HUES6 (cell line): ENCODE measurements at regions not wholly inside any gene's neighbourhood (a gene's known extent, or its start where the extent isn't known, plus 50 kb on each side); places are given as distances from the start of the nearest gene placed in this dataset.

Experiments
- H3K27ac ChIP-seq: 2 replicates; pipeline ENCODE4 v1.7.0; 2013; ENCODE audit warnings: low read depth, mild to moderate bottlenecking, low read length, inconsistent platforms
- H3K27me3 ChIP-seq: 2 replicates; pipeline ENCODE4 v1.6.1; 2013; ENCODE audit warnings: low read length; ENCODE audit not compliant: control insufficient read depth, insufficient read depth
- H3K36me3 ChIP-seq: 2 replicates; pipeline ENCODE4 v1.6.1; 2013; ENCODE audit warnings: low read length; ENCODE audit not compliant: control insufficient read depth, insufficient read depth
- H3K4me1 ChIP-seq: 2 replicates; pipeline ENCODE4 v1.6.1; 2013; ENCODE audit warnings: low read length; ENCODE audit not compliant: control insufficient read depth, insufficient read depth
- H3K4me3 ChIP-seq: 2 replicates; pipeline ENCODE4 v1.5.1; 2013; ENCODE audit warnings: low read depth, low read length
- H3K9ac ChIP-seq: one replicate; pipeline ENCODE4 v1.6.1; 2013; ENCODE audit warnings: mild to moderate bottlenecking, low read length
- H3K9me3 ChIP-seq: 2 replicates; pipeline ENCODE4 v1.6.1; 2013; ENCODE audit warnings: low read depth, low read length; ENCODE audit not compliant: control insufficient read depth, insufficient read depth

- H3K9ac ChIP-seq, result no peak overlapping the region
- H3K4me1 ChIP-seq, result no peaks in the 10 kb centered on the region
- H3K36me3 ChIP-seq, result no peaks in the 10 kb centered on the region
- no peak overlapping the region for H3K4me3 ChIP-seq
- H3K9me3 ChIP-seq, result no peaks in the 10 kb centered on the region
- no peaks in the 10 kb centered on the region for H3K27me3 ChIP-seq
- H3K27ac ChIP-seq, result no peak overlapping the region
These were observed 720.7 kb upstream of the FAM174A start for GRCh38 chr5:99814321-99815063.

DNA sequence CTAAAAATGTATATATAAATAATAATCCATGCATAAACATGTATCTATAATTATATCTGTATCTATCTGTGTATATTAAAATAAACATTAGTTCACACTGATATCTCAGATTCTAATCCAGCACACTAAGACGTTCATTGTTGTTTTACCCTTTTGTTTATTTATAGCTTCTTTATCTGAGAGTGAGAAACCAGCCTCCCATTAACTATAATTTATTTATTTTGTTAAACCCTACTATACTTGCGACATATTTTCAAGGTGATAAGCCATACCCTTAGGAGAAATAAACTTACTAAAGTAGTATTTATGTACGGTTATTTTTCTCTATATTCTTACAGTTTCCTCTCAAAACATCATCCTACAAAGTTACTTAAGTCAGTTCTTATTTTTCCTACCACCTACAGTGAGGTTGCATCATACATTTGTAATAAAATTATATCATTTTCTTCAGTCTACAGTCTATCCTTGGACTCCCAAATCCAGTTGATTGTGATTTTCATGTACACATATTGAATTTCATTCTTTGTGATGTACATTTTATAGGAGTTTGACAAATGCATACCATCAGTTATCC is 726.4 kb upstream of the FAM174A start:
- H3K4me3 ChIP-seq, result no peak overlapping the region
- no peaks in the 10 kb centered on the region for H3K4me1 ChIP-seq
- H3K27ac ChIP-seq, result no peak overlapping the region
- no peak overlapping the region for H3K9ac ChIP-seq
- H3K9me3 ChIP-seq, result no peaks in the 10 kb centered on the region
- no peaks in the 10 kb centered on the region for H3K36me3 ChIP-seq
- H3K27me3 ChIP-seq, result no peaks in the 10 kb centered on the region

- Histone ChIP-seq H3K4me1 (no peaks in the 10 kb centered on the region), H3K36me3 (no peaks in the 10 kb centered on the region), H3K27ac (no peak overlapping the region), H3K9ac (no peak overlapping the region), H3K9me3 (no peaks in the 10 kb centered on the region), H3K27me3 (no peaks in the 10 kb centered on the region), H3K4me3 (no peak overlapping the region)
These were observed 727.8 kb upstream of the FAM174A start for GRCh38 chr5:99807346-99807745.

DNA sequence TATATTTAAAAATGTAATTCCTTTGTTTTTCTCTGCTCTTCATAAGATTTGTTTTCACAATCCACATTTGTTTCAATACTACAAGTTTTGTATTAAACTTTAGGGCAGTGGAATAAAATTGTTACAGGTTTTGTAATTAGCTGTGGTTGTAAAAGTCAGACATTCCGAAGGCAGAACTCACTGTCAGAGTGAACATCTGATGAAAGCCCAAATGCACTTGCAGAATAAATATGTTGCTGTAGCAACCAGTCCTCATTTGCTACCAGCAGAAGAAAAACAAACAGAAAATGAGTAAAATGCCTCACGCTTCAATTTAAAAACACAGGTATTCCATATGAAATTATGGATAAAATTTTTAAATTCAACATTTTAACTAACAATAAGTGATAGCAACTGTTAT is 740.1 kb upstream of the FAM174A start:
- no peaks in the 10 kb centered on the region for H3K9me3 ChIP-seq
- H3K27ac ChIP-seq, result no peak overlapping the region
- H3K9ac ChIP-seq, result no peak overlapping the region
- no peaks in the 10 kb centered on the region for H3K4me1 ChIP-seq
- no peaks in the 10 kb centered on the region for H3K36me3 ChIP-seq
- H3K4me3 ChIP-seq, result no peak overlapping the region
- no peaks in the 10 kb centered on the region for H3K27me3 ChIP-seq

GRCh38 chr5:99788482-99788881 is 746.7 kb upstream of the FAM174A start:
- no peaks in the 10 kb centered on the region for H3K36me3 ChIP-seq
- H3K4me3 ChIP-seq, result no peak overlapping the region
- no peak overlapping the region for H3K27ac ChIP-seq
- H3K9ac ChIP-seq, result no peak overlapping the region
- H3K27me3 ChIP-seq, result no peaks in the 10 kb centered on the region
- H3K4me1 ChIP-seq, result no peaks in the 10 kb centered on the region
- no peaks in the 10 kb centered on the region for H3K9me3 ChIP-seq

GRCh38 chr5:99775189-99775588 is 760.0 kb upstream of the FAM174A start:
- Histone ChIP-seq H3K36me3 (no peaks in the 10 kb centered on the region), H3K27ac (no peak overlapping the region), H3K27me3 (no peaks in the 10 kb centered on the region), H3K9ac (no peak overlapping the region), H3K9me3 (no peaks in the 10 kb centered on the region), H3K4me3 (no peak overlapping the region), H3K4me1 (no peaks in the 10 kb centered on the region)

- Histone ChIP-seq H3K4me3 (no peak overlapping the region), H3K9me3 (no peaks in the 10 kb centered on the region), H3K9ac (no peak overlapping the region), H3K36me3 (no peaks in the 10 kb centered on the region), H3K27ac (no peak overlapping the region), H3K4me1 (no peaks in the 10 kb centered on the region), H3K27me3 (no peaks in the 10 kb centered on the region)
These were observed 761.9 kb upstream of the FAM174A start for GRCh38 chr5:99773290-99773689.

GRCh38 chr5:99771296-99771695 is 763.9 kb upstream of the FAM174A start:
- no peaks in the 10 kb centered on the region for H3K27me3 ChIP-seq
- H3K36me3 ChIP-seq, result no peaks in the 10 kb centered on the region
- no peak overlapping the region for H3K9ac ChIP-seq
- H3K4me1 ChIP-seq, result no peaks in the 10 kb centered on the region
- no peak overlapping the region for H3K4me3 ChIP-seq
- no peaks in the 10 kb centered on the region for H3K9me3 ChIP-seq
- H3K27ac ChIP-seq, result no peak overlapping the region

DNA sequence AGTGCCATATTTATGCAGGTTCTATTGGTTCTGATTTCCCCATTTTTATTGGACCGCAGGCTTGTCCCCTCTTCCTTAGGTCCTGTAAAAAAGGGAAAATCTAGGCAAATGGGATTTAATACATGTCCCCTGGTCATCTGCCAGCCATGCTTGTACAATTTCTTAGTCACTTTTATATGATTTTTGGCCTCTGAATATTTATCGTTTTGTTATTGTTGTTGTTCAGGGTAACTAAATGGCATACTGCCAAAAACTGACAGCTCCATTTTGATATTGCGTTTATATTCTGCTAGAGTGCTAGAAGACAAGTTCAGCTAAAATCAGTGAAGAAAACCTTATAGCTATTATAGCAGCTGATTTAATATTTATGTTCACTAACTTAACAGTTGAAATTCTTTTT is 770.2 kb upstream of the FAM174A start:
- Histone ChIP-seq H3K4me3 (no peak overlapping the region), H3K4me1 (peaks cover 10% of the 10 kb centered on the region), H3K27ac (no peak overlapping the region), H3K36me3 (no peaks in the 10 kb centered on the region), H3K27me3 (no peaks in the 10 kb centered on the region), H3K9me3 (no peaks in the 10 kb centered on the region), H3K9ac (no peak overlapping the region)

GRCh38 chr5:99763021-99763774 is 772.0 kb upstream of the FAM174A start:
- Histone ChIP-seq H3K27ac (peak overlapping the region; percentile 45; the same call in 1 of the 2 replicates), H3K9ac (peak overlapping the region; percentile 46), H3K9me3 (no peaks in the 10 kb centered on the region), H3K4me1 (peaks cover 10% of the 10 kb centered on the region), H3K27me3 (no peaks in the 10 kb centered on the region), H3K4me3 (peak overlapping the region; percentile 9; the same call in 1 of the 2 replicates), H3K36me3 (no peaks in the 10 kb centered on the region)

DNA sequence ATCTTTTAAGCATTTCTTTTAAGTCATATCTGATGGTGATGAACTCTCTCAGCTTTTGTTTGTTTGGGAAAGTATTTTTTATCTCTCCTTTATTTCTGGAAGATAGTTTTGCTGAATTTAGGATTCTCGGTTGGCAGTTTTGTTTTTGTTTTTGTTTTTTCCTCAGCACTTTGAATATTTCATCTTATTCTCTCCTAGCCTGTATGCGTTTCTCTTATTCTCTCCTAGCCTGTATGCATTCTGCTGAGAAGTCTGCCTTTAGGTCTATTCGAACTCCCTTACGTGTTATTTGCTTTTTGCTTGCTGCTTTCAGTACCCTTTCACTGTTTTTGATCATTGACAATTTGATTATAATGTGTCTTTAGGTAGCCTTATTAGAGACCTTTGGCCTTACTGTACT is 787.8 kb upstream of the FAM174A start:
- H3K4me3 ChIP-seq, result no peak overlapping the region
- H3K27ac ChIP-seq, result no peak overlapping the region
- no peaks in the 10 kb centered on the region for H3K27me3 ChIP-seq
- H3K36me3 ChIP-seq, result no peaks in the 10 kb centered on the region
- H3K9me3 ChIP-seq, result 0 out of 2 replicates have a peak, but pooled peaks cover 2% of the 10 kb centered on the region
- no peak overlapping the region for H3K9ac ChIP-seq
- H3K4me1 ChIP-seq, result no peaks in the 10 kb centered on the region
